GM19463 (cell line): ENCODE measurements at regions not wholly inside any gene's neighbourhood (a gene's known extent, or its start where the extent isn't known, plus 50 kb on each side); places are given as distances from the start of the nearest gene placed in this dataset.
"Not testable (repeated sequence)": the region's sequence is repeated elsewhere in the genome, so short reads cannot be mapped to it uniquely, and the experiment has no call there.

Experiments
- ATAC-seq: cut with Tn5 transposase; IDR thresholded peaks from one replicate; pipeline ENCODE4 v1.9.1; 2021; ENCODE audit warnings: mild to moderate bottlenecking, moderate library complexity; ENCODE audit not compliant: unreplicated experiment

- ATAC-seq: no peak
These were observed 91.1 kb upstream of the KCNQ5 start for GRCh38 chr6:72530750-72531149.

DNA sequence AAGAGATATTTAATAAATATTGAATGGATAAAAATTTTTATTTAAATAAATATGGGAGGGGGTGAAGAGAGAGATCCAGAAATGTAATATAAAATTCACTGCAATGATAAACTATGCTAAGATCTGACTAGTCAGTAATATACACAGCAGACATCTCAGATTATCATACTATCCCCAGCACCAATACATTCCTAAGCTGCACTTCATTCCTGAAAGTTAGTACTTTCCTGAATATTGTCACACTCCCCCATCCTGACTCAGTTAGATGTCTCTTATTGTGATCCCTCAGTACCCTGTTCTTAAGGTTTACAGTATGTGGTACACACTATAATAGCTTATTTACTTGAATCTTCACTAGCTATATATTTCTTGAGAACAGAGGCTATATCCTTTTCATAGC is 88.3 kb upstream of the KCNQ5 start:
- no peak for ATAC-seq

DNA sequence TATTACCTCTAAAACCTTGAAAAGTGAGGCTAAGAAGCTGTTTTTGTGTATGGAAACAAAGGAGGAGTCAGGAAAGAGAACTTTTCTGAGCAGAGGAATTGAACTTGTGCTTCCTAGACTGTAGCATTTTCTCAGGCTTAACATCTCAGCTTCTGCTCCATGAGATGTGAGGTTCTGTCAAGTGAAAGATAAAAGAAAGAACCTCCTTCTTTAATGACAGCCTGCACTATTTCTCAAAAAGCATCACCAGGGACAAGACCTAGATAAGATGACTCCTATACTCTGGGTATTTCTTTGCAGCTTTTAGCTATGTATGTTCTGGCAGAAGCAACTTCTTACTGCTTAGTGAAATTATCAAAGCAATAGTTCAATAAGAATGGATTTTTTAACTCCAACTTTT is 87.6 kb upstream of the KCNQ5 start:
- ATAC-seq: no peak

- ATAC-seq: no peak
These were observed 86.7 kb upstream of the KCNQ5 start for GRCh38 chr6:72535124-72535523.

DNA sequence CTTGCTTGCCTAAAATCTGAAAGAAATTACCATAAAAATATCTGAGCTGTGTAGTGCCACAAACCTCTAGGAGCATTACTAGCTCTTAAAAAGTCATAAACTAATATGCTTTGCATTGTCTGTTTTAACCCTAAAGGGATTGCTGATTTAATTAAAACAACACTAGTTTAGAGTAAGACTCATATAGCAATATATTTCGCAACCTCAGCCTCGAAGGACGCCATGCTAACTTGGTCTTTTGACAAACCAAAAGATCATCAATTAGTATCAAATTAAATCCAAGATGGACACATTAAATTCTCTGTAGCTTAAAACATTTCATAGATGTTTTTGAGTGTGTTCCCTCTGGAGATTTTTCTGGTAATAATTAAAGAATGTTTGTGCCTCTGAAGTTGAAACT is 74.8 kb upstream of the KCNQ5 start:
- no peak for ATAC-seq

DNA sequence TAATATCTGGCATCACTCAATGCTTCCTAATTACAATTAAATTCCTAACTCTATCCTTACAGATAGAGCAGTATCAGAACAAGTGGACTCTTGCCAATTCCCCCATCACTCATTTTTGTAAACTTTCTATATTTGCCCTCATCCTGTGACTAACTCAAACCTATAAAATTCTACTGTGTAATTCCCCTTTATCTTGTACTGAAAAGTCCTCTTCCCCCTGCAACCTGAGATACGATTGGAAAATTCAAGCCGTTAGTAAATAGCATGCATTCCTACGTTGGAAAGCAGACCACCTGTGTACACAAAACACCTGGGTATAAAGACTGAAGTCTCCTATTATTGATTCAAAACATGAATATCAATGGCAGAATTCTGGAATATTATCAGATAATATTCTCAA is 70.4 kb upstream of the KCNQ5 start:
- no peak for ATAC-seq

DNA sequence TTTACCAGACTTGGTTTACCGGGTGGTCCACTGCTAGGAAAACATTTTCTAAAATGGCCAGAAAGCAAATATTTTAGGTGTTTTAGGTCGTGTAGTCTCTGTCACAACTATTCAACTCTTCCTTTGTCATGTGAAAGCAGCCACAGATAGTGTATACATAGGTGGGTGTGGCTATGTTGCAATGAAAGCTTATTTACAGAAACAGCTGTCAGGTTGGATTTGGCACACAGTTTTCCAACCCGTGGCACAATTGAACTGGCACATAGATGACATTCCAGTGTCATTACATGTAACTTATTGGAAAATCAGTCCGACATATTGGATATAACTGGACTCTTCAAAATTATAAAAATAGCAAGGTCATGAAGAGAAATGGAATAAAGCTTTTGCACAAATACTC is 68.9 kb upstream of the KCNQ5 start:
- no peak for ATAC-seq

DNA sequence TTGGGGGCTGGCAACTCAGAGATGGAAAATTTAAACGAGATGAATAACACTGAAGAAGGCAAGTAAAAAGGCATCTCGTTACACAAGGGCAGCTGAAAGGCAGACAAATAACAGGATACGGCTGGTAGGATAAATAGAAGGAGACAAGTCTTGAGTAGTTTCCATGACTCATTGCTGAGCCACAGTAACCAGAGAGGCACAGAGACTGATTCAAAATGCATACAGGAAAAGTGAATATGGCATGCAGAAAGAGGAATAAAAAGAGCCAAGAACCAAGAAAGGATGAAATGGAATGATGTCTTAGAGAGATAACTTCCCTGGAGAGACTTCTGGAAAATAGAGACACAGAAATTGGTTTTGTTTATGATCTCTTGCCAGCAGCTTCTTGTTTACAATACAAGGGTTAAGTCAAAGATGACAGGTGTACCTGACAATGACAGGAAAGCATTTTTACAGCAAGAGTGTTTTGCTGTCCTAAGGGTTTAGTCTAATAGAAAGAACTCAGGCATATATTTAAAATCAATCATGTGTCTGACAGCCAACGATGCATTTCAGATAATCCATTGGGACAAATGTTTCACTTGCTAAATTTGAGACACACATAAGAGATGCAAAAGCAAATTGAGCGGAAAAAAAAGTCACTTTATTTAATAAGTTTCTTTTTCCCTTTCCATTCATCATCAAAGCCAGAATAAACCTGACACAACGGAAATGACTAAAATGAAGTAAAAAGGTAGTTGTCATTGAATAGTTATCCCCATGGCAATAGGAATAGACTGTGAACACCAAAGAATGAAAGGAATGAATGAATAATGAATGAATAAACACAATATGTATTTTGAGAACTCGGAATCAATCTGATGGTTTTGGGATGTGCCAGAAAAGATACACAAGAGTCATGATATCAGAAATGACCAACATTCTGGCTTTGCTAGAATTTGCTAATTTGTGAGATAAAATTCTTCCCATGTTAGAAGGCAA is 68.0 kb upstream of the KCNQ5 start:
- no peak for ATAC-seq

DNA sequence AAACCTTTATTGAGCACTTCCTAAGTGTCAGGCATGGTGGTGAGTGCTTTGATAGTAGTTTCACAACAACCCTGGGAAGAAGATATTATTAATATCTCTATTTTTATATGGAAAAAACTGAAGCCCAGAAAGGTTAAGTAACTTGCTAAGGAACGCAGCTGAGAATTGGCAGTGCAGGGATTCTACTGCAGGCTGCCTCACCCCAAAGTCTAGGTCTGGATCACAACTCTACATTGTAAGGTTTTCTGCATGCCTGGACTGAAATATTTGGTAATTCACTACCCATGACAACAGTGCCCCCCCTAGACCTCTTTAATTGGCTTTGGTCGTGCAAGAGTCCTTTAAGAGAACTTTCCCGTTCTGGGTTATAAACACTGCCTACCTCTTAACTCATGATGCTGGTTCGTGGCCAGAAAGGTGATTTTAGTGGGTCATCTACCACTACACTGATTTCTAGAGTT is 67.1 kb upstream of the KCNQ5 start:
- no peak for ATAC-seq

- ATAC-seq: no peak
These were observed 62.8 kb upstream of the KCNQ5 start for GRCh38 chr6:72559067-72559466.

- ATAC-seq: no peak
These were observed 62.3 kb upstream of the KCNQ5 start for GRCh38 chr6:72559555-72559954.

DNA sequence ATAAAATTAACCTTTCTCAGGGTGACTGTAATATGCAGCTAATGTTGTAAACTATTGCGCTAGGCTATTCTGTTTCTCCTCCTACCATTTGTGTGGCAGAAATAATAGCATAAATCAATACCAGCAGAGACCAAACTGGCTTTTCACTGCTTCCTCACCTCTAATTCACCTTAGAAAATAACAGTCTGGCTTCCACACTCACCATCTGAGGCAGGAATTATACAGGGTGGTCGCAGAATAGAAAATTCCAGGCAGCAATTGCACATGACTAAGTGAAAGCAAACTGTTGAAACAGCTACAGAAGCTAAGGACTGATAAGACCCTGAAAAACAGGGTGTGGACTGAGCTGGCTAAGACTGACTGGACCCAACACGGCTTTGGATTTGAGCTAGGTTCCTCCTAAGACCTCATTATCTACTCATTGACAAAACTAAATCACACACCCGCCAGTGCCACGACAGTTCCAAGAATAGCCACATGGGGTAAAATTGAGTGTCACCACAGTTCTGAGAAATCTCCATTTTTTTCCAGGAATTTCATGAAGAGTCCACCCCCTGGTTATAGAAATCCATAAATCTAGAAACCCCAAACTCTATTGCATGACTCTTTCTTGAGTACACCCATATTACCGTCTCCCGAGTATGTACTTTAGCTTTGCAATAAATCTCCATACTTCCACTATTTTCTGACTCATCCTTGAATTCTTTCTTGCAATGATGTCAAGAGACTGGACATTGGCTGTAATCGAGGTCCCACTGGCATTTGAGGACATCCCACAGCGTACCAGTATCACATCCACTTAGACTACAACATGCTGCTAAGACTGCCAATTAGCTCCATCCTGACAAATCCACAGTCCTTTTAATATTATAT is 60.9 kb upstream of the KCNQ5 start:
- no peak for ATAC-seq

GRCh38 chr6:72561629-72562028 is 60.2 kb upstream of the KCNQ5 start:
- no peak for ATAC-seq

- no peak for ATAC-seq
These were observed 57.6 kb upstream of the KCNQ5 start for GRCh38 chr6:72564231-72564630.

GRCh38 chr6:72571993-72572392 is 49.9 kb upstream of the KCNQ5 start:
- ATAC-seq: not testable (repeated sequence)
